ENCODE measurements at regions not wholly inside any gene's neighbourhood (a gene's known extent, or its start where the extent isn't known, plus 50 kb on each side); places are given as distances from the start of the nearest gene placed in this dataset.
"Not testable (repeated sequence)": the region's sequence is repeated elsewhere in the genome, so short reads cannot be mapped to it uniquely, and the experiment has no call there.

- ATAC-seq (ENCODE audit: low read depth in 2 of 2) (no peak), DNase-seq (peak in 1 of 3 donors; percentile 6)
- Histone ChIP-seq H3K4me1 (ENCODE audit: control insufficient read depth, insufficient read depth, low read length, poor library complexity, severe bottlenecking) (no peaks in the 10 kb centered on the region), H3K27ac (ENCODE audit: insufficient read depth, low read length, poor library complexity, severe bottlenecking) (no peak overlapping the region), H3K4me3 (ENCODE audit: low read depth, low read length) (no peak overlapping the region), H3K9me3 (ENCODE audit: control insufficient read depth in 2 of 2, low read length in 2 of 2) (no peaks in the 10 kb centered on the region), H3K27me3 (ENCODE audit: control insufficient read depth, insufficient read depth, low read length) (no peaks in the 10 kb centered on the region), H3K36me3 (ENCODE audit: control insufficient read depth, insufficient read depth, low read length) (no peaks in the 10 kb centered on the region)
- Mint-ChIP-seq H3K9me3 (no peaks in the 10 kb centered on the region), H3K27ac (no peak overlapping the region), H3K4me1 (no peaks in the 10 kb centered on the region), H3K36me3 (no peaks in the 10 kb centered on the region), H3K4me3 (no peak overlapping the region), H3K27me3 (peaks cover 9% of the 10 kb centered on the region)
Measured at GRCh38 chr6:168243812-168244376, 75.7 kb downstream of the DACT2 start.

- Histone ChIP-seq H3K4me1 (ENCODE audit: control insufficient read depth, insufficient read depth, low read length, poor library complexity, severe bottlenecking) (no peaks in the 10 kb centered on the region), H3K27me3 (ENCODE audit: control insufficient read depth, insufficient read depth, low read length) (no peaks in the 10 kb centered on the region), H3K9me3 (ENCODE audit: control insufficient read depth in 2 of 2, low read length in 2 of 2) (no peaks in the 10 kb centered on the region), H3K4me3 (ENCODE audit: low read depth, low read length) (no peak overlapping the region), H3K36me3 (ENCODE audit: control insufficient read depth, insufficient read depth, low read length) (no peaks in the 10 kb centered on the region), H3K27ac (ENCODE audit: insufficient read depth, low read length, poor library complexity, severe bottlenecking) (no peak overlapping the region)
- DNase-seq (no peak), ATAC-seq (ENCODE audit: low read depth in 2 of 2) (no peak)
- Mint-ChIP-seq H3K27me3 (peaks cover 2% of the 10 kb centered on the region), H3K27ac (no peak overlapping the region), H3K9me3 (no peaks in the 10 kb centered on the region), H3K4me1 (no peaks in the 10 kb centered on the region), H3K4me3 (no peak overlapping the region), H3K36me3 (no peaks in the 10 kb centered on the region)
Measured at GRCh38 chr6:168242940-168243225, 76.7 kb downstream of the DACT2 start.

- H3K27ac Mint-ChIP-seq = no peak overlapping the region
- no peaks in the 10 kb centered on the region for H3K36me3 Mint-ChIP-seq
- no peak for DNase-seq
- Histone ChIP-seq H3K4me1 (ENCODE audit: control insufficient read depth, insufficient read depth, low read length, poor library complexity, severe bottlenecking) (no peaks in the 10 kb centered on the region), H3K27me3 (ENCODE audit: control insufficient read depth, insufficient read depth, low read length) (no peaks in the 10 kb centered on the region), H3K27ac (ENCODE audit: insufficient read depth, low read length, poor library complexity, severe bottlenecking) (no peak overlapping the region), H3K9me3 (ENCODE audit: control insufficient read depth in 2 of 2, low read length in 2 of 2) (no peaks in the 10 kb centered on the region), H3K4me3 (ENCODE audit: low read depth, low read length) (no peak overlapping the region), H3K36me3 (ENCODE audit: control insufficient read depth, insufficient read depth, low read length) (no peaks in the 10 kb centered on the region)
- H3K4me1 Mint-ChIP-seq = no peaks in the 10 kb centered on the region
- no peaks in the 10 kb centered on the region for H3K27me3 Mint-ChIP-seq
- no peak for ATAC-seq (ENCODE audit: low read depth in 2 of 2)
- H3K4me3 Mint-ChIP-seq = no peak overlapping the region
- H3K9me3 Mint-ChIP-seq = no peaks in the 10 kb centered on the region
Measured at GRCh38 chr6:168242111-168242939, 77.3 kb downstream of the DACT2 start.

GRCh38 chr6:168240160-168240559, 79.4 kb downstream of the DACT2 start:
- H3K4me1 ChIP-seq (ENCODE audit: control insufficient read depth, insufficient read depth, low read length, poor library complexity, severe bottlenecking) = no peaks in the 10 kb centered on the region
- Mint-ChIP-seq H3K36me3 (no peaks in the 10 kb centered on the region), H3K4me1 (no peaks in the 10 kb centered on the region), H3K27me3 (no peaks in the 10 kb centered on the region), H3K4me3 (no peak overlapping the region), H3K27ac (no peak overlapping the region), H3K9me3 (no peaks in the 10 kb centered on the region)
- ATAC-seq (ENCODE audit: low read depth in 2 of 2) (no peak), DNase-seq (no peak)
- no peak overlapping the region for H3K4me3 ChIP-seq (ENCODE audit: low read depth, low read length)
- H3K9me3 ChIP-seq (ENCODE audit: control insufficient read depth in 2 of 2, low read length in 2 of 2) = no peaks in the 10 kb centered on the region
- H3K36me3 ChIP-seq (ENCODE audit: control insufficient read depth, insufficient read depth, low read length) = no peaks in the 10 kb centered on the region
- no peaks in the 10 kb centered on the region for H3K27me3 ChIP-seq (ENCODE audit: control insufficient read depth, insufficient read depth, low read length)
- H3K27ac ChIP-seq (ENCODE audit: insufficient read depth, low read length, poor library complexity, severe bottlenecking) = no peak overlapping the region

- no peak for DNase-seq
- H3K4me3 ChIP-seq (ENCODE audit: low read depth, low read length) = no peak overlapping the region
- H3K27me3 ChIP-seq (ENCODE audit: control insufficient read depth, insufficient read depth, low read length) = no peaks in the 10 kb centered on the region
- H3K9me3 Mint-ChIP-seq = no peaks in the 10 kb centered on the region
- no peak overlapping the region for H3K27ac Mint-ChIP-seq
- no peaks in the 10 kb centered on the region for H3K9me3 ChIP-seq (ENCODE audit: control insufficient read depth in 2 of 2, low read length in 2 of 2)
- no peaks in the 10 kb centered on the region for H3K4me1 ChIP-seq (ENCODE audit: control insufficient read depth, insufficient read depth, low read length, poor library complexity, severe bottlenecking)
- no peak for ATAC-seq (ENCODE audit: low read depth in 2 of 2)
- H3K4me1 Mint-ChIP-seq = no peaks in the 10 kb centered on the region
- H3K27me3 Mint-ChIP-seq = no peaks in the 10 kb centered on the region
- H3K27ac ChIP-seq (ENCODE audit: insufficient read depth, low read length, poor library complexity, severe bottlenecking) = no peak overlapping the region
- H3K36me3 ChIP-seq (ENCODE audit: control insufficient read depth, insufficient read depth, low read length) = no peaks in the 10 kb centered on the region
- H3K4me3 Mint-ChIP-seq = peak overlapping the region in 1 of 4 donors; percentile 34
- no peaks in the 10 kb centered on the region for H3K36me3 Mint-ChIP-seq
Measured at GRCh38 chr6:168239044-168239773, 80.4 kb downstream of the DACT2 start.

- no peaks in the 10 kb centered on the region for H3K9me3 Mint-ChIP-seq
- no peaks in the 10 kb centered on the region for H3K27me3 Mint-ChIP-seq
- Histone ChIP-seq H3K4me3 (ENCODE audit: low read depth, low read length) (no peak overlapping the region), H3K4me1 (ENCODE audit: control insufficient read depth, insufficient read depth, low read length, poor library complexity, severe bottlenecking) (no peaks in the 10 kb centered on the region), H3K9me3 (ENCODE audit: control insufficient read depth in 2 of 2, low read length in 2 of 2) (no peaks in the 10 kb centered on the region), H3K36me3 (ENCODE audit: control insufficient read depth, insufficient read depth, low read length) (no peaks in the 10 kb centered on the region), H3K27ac (ENCODE audit: insufficient read depth, low read length, poor library complexity, severe bottlenecking) (no peak overlapping the region), H3K27me3 (ENCODE audit: control insufficient read depth, insufficient read depth, low read length) (no peaks in the 10 kb centered on the region)
- ATAC-seq (ENCODE audit: low read depth in 2 of 2) (no peak), DNase-seq (no peak)
- H3K36me3 Mint-ChIP-seq = no peaks in the 10 kb centered on the region
- H3K27ac Mint-ChIP-seq = no peak overlapping the region
- H3K4me3 Mint-ChIP-seq = no peak overlapping the region
- no peaks in the 10 kb centered on the region for H3K4me1 Mint-ChIP-seq
Measured at GRCh38 chr6:168238159-168238909, 81.2 kb downstream of the DACT2 start.

- DNase-seq; H3K27ac Mint-ChIP-seq; H3K36me3 ChIP-seq (ENCODE audit: control insufficient read depth, insufficient read depth, low read length); H3K4me3 ChIP-seq (ENCODE audit: low read depth, low read length); H3K4me1 ChIP-seq (ENCODE audit: control insufficient read depth, insufficient read depth, low read length, poor library complexity, severe bottlenecking); H3K27me3 ChIP-seq (ENCODE audit: control insufficient read depth, insufficient read depth, low read length); H3K4me3 Mint-ChIP-seq; H3K9me3 Mint-ChIP-seq; H3K27ac ChIP-seq (ENCODE audit: insufficient read depth, low read length, poor library complexity, severe bottlenecking); H3K27me3 Mint-ChIP-seq; H3K36me3 Mint-ChIP-seq; H3K4me1 Mint-ChIP-seq; ATAC-seq (ENCODE audit: low read depth in 2 of 2); H3K9me3 ChIP-seq (ENCODE audit: control insufficient read depth in 2 of 2, low read length in 2 of 2): not testable (repeated sequence)
Measured at GRCh38 chr6:168233875-168234213, 85.7 kb downstream of the DACT2 start.
